NCI-H1092 treated with DMSO at 0.1 percent for 48 hours (cell line): ENCODE measurements at regions not wholly inside any gene's neighbourhood (a gene's known extent, or its start where the extent isn't known, plus 50 kb on each side); places are given as distances from the start of the nearest gene placed in this dataset.

Experiments
- DNase-seq: peaks from one replicate; lab custom pipeline; 2025; lab: John Stamatoyannopoulos, UW

GRCh38 chr4:115334736-115335411 lies 221.5 kb upstream of the NDST4 start:
- DNase-seq, result no peak

- DNase-seq, result peak; percentile 5
Measured at GRCh38 chr4:115332078-115332477, 218.7 kb upstream of the NDST4 start.

- DNase-seq, result no peak
Measured at GRCh38 chr4:115331241-115331640, 217.8 kb upstream of the NDST4 start.

GRCh38 chr4:115325836-115326235 lies 212.4 kb upstream of the NDST4 start:
- DNase-seq, result no peak

- DNase-seq, result peak; percentile 94
Measured at GRCh38 chr4:115323106-115323707, 209.8 kb upstream of the NDST4 start.

- DNase-seq, result no peak
Measured at GRCh38 chr4:115315182-115315581, 201.8 kb upstream of the NDST4 start.

- no peak for DNase-seq
Measured at GRCh38 chr4:115310641-115311040, 197.2 kb upstream of the NDST4 start.

GRCh38 chr4:115294717-115295116 lies 181.3 kb upstream of the NDST4 start:
- no peak for DNase-seq

GRCh38 chr4:115293093-115293462 lies 179.7 kb upstream of the NDST4 start:
- no peak for DNase-seq

- DNase-seq, result no peak
Measured at GRCh38 chr4:115292320-115293092, 179.1 kb upstream of the NDST4 start.

- no peak for DNase-seq
Measured at GRCh38 chr4:115287426-115287825, 174.0 kb upstream of the NDST4 start.

GRCh38 chr4:115279330-115279729 lies 165.9 kb upstream of the NDST4 start:
- DNase-seq, result no peak

GRCh38 chr4:115278830-115279229 lies 165.4 kb upstream of the NDST4 start:
- DNase-seq, result no peak

GRCh38 chr4:115275615-115276014 lies 162.2 kb upstream of the NDST4 start:
- no peak for DNase-seq

GRCh38 chr4:115274545-115274944 lies 161.1 kb upstream of the NDST4 start:
- DNase-seq, result no peak

GRCh38 chr4:115272594-115272993 lies 159.2 kb upstream of the NDST4 start:
- no peak for DNase-seq

- DNase-seq, result no peak
Measured at GRCh38 chr4:115272185-115272584, 158.8 kb upstream of the NDST4 start.

- DNase-seq, result no peak
Measured at GRCh38 chr4:115260195-115260594, 146.8 kb upstream of the NDST4 start.

GRCh38 chr4:115259642-115260041 lies 146.2 kb upstream of the NDST4 start:
- no peak for DNase-seq

- DNase-seq, result no peak
Measured at GRCh38 chr4:115249808-115250207, 136.4 kb upstream of the NDST4 start.

GRCh38 chr4:115234405-115235093 lies 121.1 kb upstream of the NDST4 start:
- peak; percentile 55 for DNase-seq

- no peak for DNase-seq
Measured at GRCh38 chr4:115233600-115233999, 120.2 kb upstream of the NDST4 start.

- DNase-seq, result no peak
Measured at GRCh38 chr4:115229873-115230272, 116.5 kb upstream of the NDST4 start.
